Brain microvascular endothelial cell (primary cell): ENCODE measurements at regions not wholly inside any gene's neighbourhood (a gene's known extent, or its start where the extent isn't known, plus 50 kb on each side); places are given as distances from the start of the nearest gene placed in this dataset.

Source experiments
- DNase-seq: peaks from one replicate; pipeline ENCODE4 v3.0.0-alpha.2; 2020
- H3K27ac ChIP-seq: fragments of 250-450 bp; sonication (Bioruptor Pico); 2 replicates; pipeline ENCODE4 v1.5.1; 2020; ENCODE audit warnings: mild to moderate bottlenecking, moderate library complexity
- H3K27me3 ChIP-seq: fragments of 250-450 bp; sonication (Bioruptor Pico); replicated peaks from 2 replicates; pipeline ENCODE4 v1.5.1; 2020; ENCODE audit warnings: mild to moderate bottlenecking
- H3K36me3 ChIP-seq: fragments of 250-450 bp; sonication (Bioruptor Pico); replicated peaks from 2 replicates; pipeline ENCODE4 v1.5.1; 2020; ENCODE audit warnings: mild to moderate bottlenecking
- H3K4me3 ChIP-seq: 2 replicates; pipeline ENCODE4 v1.5.1; 2011; ENCODE audit warnings: low read depth, mild to moderate bottlenecking, control low read depth, low read length, moderate library complexity
- in situ Hi-C: cut with HindIII; loops from 2 replicates; pipeline ENCODE4 v1.10.0; 2017; ENCODE audit warnings: low sequenced_read_pairs, low pct_ligation_motif_present
- TF ChIP-seq, protein P1 (sequence below): IDR thresholded peaks from 2 replicates; pipeline ENCODE4 v1.5.1; 2011; ENCODE audit warnings: low read depth, mild to moderate bottlenecking, moderate library complexity, low read length, control low read depth, inconsistent platforms; ENCODE audit errors: missing control alignments

DNA sequence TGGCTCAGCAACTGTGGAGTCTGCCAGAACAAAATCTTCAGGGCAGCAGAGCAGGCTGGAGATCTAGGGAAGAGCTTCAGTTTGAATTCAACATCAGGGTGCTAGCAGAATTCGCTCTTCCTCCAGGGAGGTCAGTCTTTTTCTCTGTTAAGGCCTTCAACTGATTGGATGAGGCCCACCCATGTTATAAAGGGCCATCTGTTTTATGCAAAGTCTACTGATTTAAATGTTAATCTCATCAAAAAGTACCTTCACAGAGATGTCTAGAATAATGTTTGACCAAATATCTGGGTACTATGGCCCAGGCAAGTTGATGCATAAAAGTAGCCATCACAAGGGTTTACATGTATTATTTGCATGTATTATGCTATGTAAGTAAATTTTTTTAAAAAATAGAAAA lies 378.4 kb downstream of the BTG1 start:
- Histone ChIP-seq H3K36me3 (no peaks in the 10 kb centered on the region), H3K4me3 (no peak overlapping the region), H3K27ac (no peak overlapping the region), H3K27me3 (no peaks in the 10 kb centered on the region)
- TF ChIP-seq, protein P1, sequence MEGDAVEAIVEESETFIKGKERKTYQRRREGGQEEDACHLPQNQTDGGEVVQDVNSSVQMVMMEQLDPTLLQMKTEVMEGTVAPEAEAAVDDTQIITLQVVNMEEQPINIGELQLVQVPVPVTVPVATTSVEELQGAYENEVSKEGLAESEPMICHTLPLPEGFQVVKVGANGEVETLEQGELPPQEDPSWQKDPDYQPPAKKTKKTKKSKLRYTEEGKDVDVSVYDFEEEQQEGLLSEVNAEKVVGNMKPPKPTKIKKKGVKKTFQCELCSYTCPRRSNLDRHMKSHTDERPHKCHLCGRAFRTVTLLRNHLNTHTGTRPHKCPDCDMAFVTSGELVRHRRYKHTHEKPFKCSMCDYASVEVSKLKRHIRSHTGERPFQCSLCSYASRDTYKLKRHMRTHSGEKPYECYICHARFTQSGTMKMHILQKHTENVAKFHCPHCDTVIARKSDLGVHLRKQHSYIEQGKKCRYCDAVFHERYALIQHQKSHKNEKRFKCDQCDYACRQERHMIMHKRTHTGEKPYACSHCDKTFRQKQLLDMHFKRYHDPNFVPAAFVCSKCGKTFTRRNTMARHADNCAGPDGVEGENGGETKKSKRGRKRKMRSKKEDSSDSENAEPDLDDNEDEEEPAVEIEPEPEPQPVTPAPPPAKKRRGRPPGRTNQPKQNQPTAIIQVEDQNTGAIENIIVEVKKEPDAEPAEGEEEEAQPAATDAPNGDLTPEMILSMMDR = no peak
- DNase-seq = no peak
- in situ Hi-C loops = no loop called here

DNA sequence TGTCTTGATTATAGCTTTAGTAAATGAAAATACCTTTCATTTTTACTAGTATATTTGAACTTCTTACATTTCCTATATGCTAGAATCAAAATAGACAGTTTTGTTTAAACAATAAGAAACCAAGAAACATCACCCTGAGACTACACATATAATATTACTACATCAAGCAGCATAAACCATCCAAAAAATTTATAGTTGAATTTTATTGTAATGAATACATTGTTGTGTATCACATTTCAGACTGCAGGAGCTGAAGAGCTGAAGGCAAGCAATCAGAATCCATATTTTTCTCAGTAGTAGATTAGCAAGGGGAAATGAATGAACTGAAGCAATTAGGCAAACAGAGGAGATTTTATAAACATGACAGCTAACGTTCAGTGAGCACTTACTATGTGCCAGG lies 379.2 kb downstream of the BTG1 start:
- no peak overlapping the region for H3K4me3 ChIP-seq
- in situ Hi-C loops = no loop called here
- H3K36me3 ChIP-seq = no peaks in the 10 kb centered on the region
- H3K27ac ChIP-seq = no peak overlapping the region
- TF ChIP-seq, protein P1 = no peak
- H3K27me3 ChIP-seq = no peaks in the 10 kb centered on the region
- no peak for DNase-seq

DNA sequence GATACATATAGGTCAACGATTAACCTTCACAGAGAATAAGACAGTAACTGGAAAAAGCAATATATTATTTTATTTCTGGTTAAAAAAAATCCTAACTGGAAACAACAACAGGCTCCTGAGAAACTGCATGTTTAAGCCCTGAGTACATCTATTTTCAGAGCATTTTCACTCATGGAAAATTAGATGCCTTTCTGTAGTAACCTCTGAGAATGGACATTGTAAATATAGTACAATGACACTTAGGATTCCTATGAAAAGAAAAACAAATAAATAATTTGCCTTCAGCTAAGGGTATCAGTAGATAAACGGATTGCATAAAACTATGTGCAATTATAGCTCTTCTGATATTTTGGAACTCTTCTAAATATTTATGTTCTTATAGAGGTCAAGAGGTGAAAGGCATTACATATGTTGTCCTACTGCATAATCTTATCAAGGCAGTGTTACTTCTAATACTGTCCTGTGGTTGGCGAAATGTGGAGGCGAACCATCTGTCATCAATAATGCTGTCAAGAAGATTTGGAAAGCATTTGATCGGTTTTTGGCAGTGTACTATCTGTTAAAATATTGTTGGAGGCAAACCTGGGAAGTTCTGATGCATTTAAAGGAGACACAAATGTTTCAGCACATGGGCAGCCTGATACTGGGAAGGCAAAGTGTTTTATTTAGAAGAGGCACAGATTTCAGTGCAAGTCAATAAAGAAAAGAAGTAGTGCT lies 381.8 kb downstream of the BTG1 start:
- DNase-seq = no peak
- no peaks in the 10 kb centered on the region for H3K36me3 ChIP-seq
- no peak overlapping the region for H3K27ac ChIP-seq
- H3K4me3 ChIP-seq = no peak overlapping the region
- TF ChIP-seq, protein P1 = no peak
- no peaks in the 10 kb centered on the region for H3K27me3 ChIP-seq
- in situ Hi-C loops = no loop called here

DNA sequence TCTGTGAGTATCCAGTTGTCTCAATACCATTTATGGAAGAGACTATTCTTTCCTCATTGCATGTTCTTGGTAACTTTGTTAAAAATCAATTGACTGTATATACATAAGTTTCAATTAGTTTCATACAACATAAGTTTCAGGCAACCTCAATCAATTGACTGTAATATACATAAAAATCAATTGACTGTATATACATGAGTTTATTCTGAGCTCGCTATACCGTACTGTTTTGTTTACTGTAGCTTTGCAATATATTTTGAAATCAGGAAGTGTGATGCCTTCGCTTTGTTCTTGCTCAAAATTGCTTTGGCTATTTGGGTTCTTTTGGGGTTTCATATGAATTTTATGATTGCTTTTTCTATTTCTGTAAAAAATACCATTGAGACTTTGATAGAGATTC lies 392.0 kb downstream of the BTG1 start:
- TF ChIP-seq, protein P1 = no peak
- Histone ChIP-seq H3K4me3 (no peak overlapping the region), H3K27me3 (no peaks in the 10 kb centered on the region), H3K27ac (no peak overlapping the region), H3K36me3 (no peaks in the 10 kb centered on the region)
- no peak for DNase-seq
- in situ Hi-C loops = no loop called here

DNA sequence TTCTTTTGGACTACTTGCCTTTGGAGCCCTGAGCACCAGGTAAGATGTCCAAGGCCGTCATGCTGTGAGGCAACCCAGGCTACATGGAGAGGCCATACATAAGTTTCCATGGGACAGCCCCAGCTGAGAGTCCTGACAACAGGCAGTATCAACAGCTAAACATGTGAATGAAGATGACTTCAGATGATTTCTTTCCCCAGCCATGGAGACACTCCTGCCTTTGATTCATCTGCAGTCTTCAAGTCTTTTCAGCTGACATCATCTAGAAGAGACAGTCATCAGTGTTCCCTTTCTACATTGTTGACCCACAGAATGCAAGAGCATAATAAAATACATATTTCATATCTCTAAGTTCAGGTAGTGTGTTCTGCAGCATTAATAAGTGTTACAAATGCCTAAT lies 398.7 kb downstream of the BTG1 start:
- no peak overlapping the region for H3K4me3 ChIP-seq
- in situ Hi-C loops = no loop called here
- H3K27ac ChIP-seq = no peak overlapping the region
- TF ChIP-seq, protein P1 = no peak
- H3K36me3 ChIP-seq = no peaks in the 10 kb centered on the region
- no peak for DNase-seq
- no peaks in the 10 kb centered on the region for H3K27me3 ChIP-seq

DNA sequence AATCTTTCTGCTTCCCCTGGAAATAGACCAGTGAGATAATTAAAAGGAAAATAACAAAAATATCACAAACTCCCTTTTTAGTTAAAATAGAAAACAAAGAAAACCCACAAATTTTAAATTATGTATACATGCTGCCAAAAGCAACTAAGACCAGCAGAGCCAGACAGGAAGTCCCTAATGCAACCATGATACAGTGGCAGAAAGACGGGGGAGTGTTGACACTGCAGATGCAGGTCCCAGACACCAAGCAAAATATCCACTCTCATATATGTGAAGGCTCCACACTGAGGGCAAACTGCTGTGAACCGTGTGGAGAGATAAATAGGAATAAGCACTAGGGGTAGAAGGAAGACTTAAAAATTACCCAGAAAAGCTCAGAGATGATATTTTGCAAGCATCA lies 401.0 kb downstream of the BTG1 start:
- DNase-seq = no peak
- TF ChIP-seq, protein P1 = no peak
- no peaks in the 10 kb centered on the region for H3K27me3 ChIP-seq
- in situ Hi-C loops = no loop called here
- H3K4me3 ChIP-seq = no peak overlapping the region
- no peaks in the 10 kb centered on the region for H3K36me3 ChIP-seq
- no peak overlapping the region for H3K27ac ChIP-seq
